ENCODE measurements at regions not wholly inside any gene's neighbourhood (a gene's known extent, or its start where the extent isn't known, plus 50 kb on each side); places are given as distances from the start of the nearest gene placed in this dataset.

DNA sequence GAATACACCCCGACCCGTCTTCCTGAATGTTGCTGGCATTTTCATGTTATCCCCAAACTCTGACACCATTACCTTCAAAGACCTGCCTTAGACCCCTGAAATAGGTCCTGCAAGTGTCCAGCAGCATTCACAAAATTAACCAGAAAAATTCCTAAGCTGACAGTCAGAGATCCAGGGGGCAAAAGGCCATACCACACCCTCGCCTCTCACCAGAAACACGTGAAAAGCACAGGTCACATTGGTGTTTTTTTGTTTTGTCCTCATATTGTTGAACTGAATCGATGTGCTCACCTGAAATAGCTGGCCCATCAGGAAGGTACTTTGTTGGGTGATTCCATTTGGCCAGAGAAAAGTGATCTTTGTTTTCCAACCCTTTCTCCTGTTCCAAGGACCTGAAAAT is 113.1 kb upstream of the HES1 start:
- DNase-seq (ENCODE audit: low read depth in 4 of 6, low spot score in 6 of 6), result no peak
- H3K4me3 ChIP-seq (ENCODE audit: low read depth, low read length), result no peak overlapping the region
- peaks cover 4% of the 10 kb centered on the region for H3K4me1 ChIP-seq (ENCODE audit: control insufficient read depth, insufficient read depth, low read length)
- H3K27ac ChIP-seq (ENCODE audit: low read depth, low read length), result no peak overlapping the region
- no CpG with 5 or more reads among the region's 5 CpGs for WGBS (ENCODE audit: insufficient coverage)
- H3K9me3 ChIP-seq (ENCODE audit: control insufficient read depth, insufficient read depth, low read length), result no peaks in the 10 kb centered on the region
- no peaks in the 10 kb centered on the region for H3K36me3 ChIP-seq (ENCODE audit: control insufficient read depth, insufficient read depth, low read length)
- peaks cover 3% of the 10 kb centered on the region for H3K27me3 ChIP-seq (ENCODE audit: control insufficient read depth, insufficient read depth, low read length)

DNA sequence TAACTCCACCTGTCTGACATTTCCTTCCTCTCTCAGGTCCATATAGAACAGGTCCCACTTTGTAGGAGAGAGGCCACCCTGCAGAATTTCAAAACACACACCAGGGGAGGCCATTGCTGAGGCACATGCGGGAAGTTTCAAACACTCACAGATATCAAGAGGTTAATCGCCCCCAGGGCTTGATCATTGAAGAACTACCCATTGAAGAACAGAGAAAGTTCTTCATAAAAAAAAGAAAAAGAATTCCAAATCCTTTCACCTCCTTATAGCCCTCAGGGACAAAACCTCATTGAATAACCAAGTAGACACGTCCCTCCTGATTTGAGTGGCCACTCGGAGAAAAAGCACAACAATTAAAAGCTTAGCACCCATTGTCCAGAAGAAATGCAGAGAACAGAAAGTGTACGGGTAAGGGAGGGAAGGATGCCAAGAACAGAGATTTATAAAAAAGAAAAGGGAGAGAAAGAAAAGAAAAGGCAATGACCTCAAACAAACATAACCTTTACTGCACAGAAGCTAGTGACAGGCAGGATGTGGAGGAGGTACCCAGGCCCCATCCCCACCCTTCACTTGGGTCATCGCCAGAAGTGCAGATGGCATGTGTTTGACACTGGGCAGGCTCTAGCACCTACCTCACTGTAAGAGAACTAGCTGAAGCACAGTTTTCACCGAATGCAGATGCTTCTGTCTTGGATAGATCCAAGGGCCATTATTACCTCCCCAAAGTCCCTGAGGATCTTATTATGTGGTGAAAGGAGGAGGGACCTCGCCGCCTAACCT is 112.3 kb upstream of the HES1 start:
- H3K27ac ChIP-seq (ENCODE audit: low read depth, low read length), result no peak overlapping the region
- peak in 2 of 6 donors; percentile 67 to 85 for DNase-seq (ENCODE audit: low read depth in 4 of 6, low spot score in 6 of 6)
- WGBS (ENCODE audit: insufficient coverage), result no CpG with 5 or more reads among the region's 9 CpGs

DNA sequence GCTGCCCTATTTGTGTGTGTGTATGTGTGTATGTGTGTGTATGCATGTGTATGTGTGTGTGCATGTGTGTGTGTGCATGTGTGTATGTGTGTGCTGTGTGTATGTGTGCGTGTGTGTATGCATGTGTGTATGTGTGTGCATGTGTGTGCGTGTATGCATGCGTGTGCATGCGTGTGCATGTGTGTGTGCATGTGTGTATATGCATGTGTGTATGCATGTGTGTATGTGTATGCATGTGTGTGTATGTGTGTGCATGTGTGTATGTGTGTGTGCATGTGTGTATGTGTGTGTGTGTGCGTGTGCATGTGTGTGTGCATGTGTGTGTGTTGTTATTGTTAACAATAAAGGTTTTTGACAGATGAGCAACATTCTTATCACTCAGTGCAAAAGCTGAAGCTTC is 110.8 kb upstream of the HES1 start:
- Histone ChIP-seq H3K27me3 (ENCODE audit: control insufficient read depth, insufficient read depth, low read length) (peaks cover 3% of the 10 kb centered on the region), H3K27ac (ENCODE audit: low read depth, low read length) (no peak overlapping the region), H3K36me3 (ENCODE audit: control insufficient read depth, insufficient read depth, low read length) (no peaks in the 10 kb centered on the region), H3K4me3 (ENCODE audit: low read depth, low read length) (no peak overlapping the region), H3K9me3 (ENCODE audit: control insufficient read depth, insufficient read depth, low read length) (no peaks in the 10 kb centered on the region), H3K4me1 (ENCODE audit: control insufficient read depth, insufficient read depth, low read length) (no peaks in the 10 kb centered on the region)
- WGBS (ENCODE audit: insufficient coverage), result no CpG with 5 or more reads among the region's 5 CpGs
- no peak for DNase-seq (ENCODE audit: low read depth in 4 of 6, low spot score in 6 of 6)

More for the DNA sequence above, 112.3 kb upstream of the HES1 start:
- Histone ChIP-seq H3K4me1 (ENCODE audit: control insufficient read depth, insufficient read depth, low read length) (peaks cover 4% of the 10 kb centered on the region), H3K36me3 (ENCODE audit: control insufficient read depth, insufficient read depth, low read length) (no peaks in the 10 kb centered on the region), H3K27me3 (ENCODE audit: control insufficient read depth, insufficient read depth, low read length) (peaks cover 3% of the 10 kb centered on the region), H3K9me3 (ENCODE audit: control insufficient read depth, insufficient read depth, low read length) (no peaks in the 10 kb centered on the region), H3K4me3 (ENCODE audit: low read depth, low read length) (no peak overlapping the region)

DNA sequence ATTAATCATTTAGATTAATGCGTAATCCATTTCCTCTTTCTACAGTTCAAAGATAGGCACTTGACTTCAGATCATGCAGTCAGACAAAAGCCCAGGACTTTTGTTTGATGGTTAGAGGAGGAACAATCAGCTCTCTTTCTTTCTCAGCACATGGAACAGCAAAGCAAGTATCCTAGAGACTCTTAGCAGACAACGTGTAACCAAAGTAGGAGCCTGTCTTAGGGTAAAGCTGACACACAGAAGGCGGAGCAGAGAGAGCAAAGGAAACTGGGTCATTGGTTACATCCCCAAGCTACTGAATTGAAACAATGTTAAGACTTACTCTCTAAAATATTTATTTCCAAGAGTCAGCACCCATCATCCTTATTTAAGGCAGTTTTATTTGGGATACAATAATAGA is 110.0 kb upstream of the HES1 start:
- 68% methylated on average over 2 of the region's 3 CpGs for WGBS (ENCODE audit: insufficient coverage)

DNA sequence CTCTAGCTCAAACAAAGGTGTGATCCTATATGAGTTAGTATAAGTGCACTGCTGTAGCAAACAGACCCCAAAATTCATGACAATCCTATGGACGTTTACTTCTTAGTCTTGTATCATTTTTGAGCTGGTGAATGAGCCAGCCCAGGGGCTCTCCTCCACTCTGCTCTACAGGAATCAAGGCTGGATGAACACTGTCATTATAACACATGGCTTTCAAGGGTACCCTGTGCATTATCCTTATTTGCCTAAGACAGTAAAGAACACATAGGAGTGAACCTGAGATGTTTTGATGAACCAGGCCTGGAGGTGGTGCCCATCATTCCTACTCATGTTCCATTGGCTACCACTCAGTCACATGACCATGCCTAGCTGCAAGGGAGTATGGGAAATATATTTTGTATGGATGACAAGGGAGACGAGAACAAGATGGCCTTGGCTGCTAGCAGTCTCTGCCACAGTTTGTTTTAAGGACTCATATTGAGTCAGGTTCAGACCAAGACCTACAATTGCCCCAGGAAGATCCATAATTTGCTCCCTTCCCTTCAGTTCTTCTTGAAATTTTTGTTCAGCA is 107.4 kb upstream of the HES1 start:
- Histone ChIP-seq H3K36me3 (ENCODE audit: control insufficient read depth, insufficient read depth, low read length) (no peaks in the 10 kb centered on the region), H3K4me3 (ENCODE audit: low read depth, low read length) (no peak overlapping the region), H3K9me3 (ENCODE audit: control insufficient read depth, insufficient read depth, low read length) (no peaks in the 10 kb centered on the region), H3K27me3 (ENCODE audit: control insufficient read depth, insufficient read depth, low read length) (no peaks in the 10 kb centered on the region), H3K4me1 (ENCODE audit: control insufficient read depth, insufficient read depth, low read length) (peaks cover 13% of the 10 kb centered on the region), H3K27ac (ENCODE audit: low read depth, low read length) (no peak overlapping the region)
- WGBS (ENCODE audit: insufficient coverage), result 100% methylated on average over 1 of the region's 2 CpGs
- no peak for DNase-seq (ENCODE audit: low read depth in 4 of 6, low spot score in 6 of 6)

More for the DNA sequence above, 110.0 kb upstream of the HES1 start:
- no peak overlapping the region for H3K4me3 ChIP-seq (ENCODE audit: low read depth, low read length)
- H3K4me1 ChIP-seq (ENCODE audit: control insufficient read depth, insufficient read depth, low read length), result no peaks in the 10 kb centered on the region
- DNase-seq (ENCODE audit: low read depth in 4 of 6, low spot score in 6 of 6), result no peak
- no peaks in the 10 kb centered on the region for H3K36me3 ChIP-seq (ENCODE audit: control insufficient read depth, insufficient read depth, low read length)
- peaks cover 1% of the 10 kb centered on the region for H3K27me3 ChIP-seq (ENCODE audit: control insufficient read depth, insufficient read depth, low read length)
- no peaks in the 10 kb centered on the region for H3K9me3 ChIP-seq (ENCODE audit: control insufficient read depth, insufficient read depth, low read length)
- no peak overlapping the region for H3K27ac ChIP-seq (ENCODE audit: low read depth, low read length)

DNA sequence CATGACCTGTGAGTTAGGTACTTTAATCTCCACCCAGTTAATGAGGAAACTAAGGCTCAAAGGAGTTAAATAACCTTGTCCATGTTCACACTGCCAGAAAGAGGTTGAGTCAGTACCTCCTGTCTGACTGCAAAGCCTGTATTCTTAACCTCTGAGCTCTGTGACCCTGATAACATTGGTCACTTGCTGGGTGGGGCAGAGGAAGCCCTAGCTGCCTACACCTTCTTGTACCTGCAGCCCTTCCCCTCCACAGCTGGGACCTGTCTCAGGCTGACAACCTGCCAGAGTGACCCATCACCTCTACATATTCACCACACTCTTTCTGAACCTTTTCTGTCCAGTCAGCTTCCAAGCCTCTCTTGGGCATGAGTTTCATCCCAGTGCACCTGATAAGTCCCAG is 106.1 kb upstream of the HES1 start:
- no peak for DNase-seq (ENCODE audit: low read depth in 4 of 6, low spot score in 6 of 6)
- H3K9me3 ChIP-seq (ENCODE audit: control insufficient read depth, insufficient read depth, low read length), result no peaks in the 10 kb centered on the region
- H3K4me1 ChIP-seq (ENCODE audit: control insufficient read depth, insufficient read depth, low read length), result peaks cover 18% of the 10 kb centered on the region
- no peaks in the 10 kb centered on the region for H3K36me3 ChIP-seq (ENCODE audit: control insufficient read depth, insufficient read depth, low read length)
- no peak overlapping the region for H3K27ac ChIP-seq (ENCODE audit: low read depth, low read length)
- H3K4me3 ChIP-seq (ENCODE audit: low read depth, low read length), result no peak overlapping the region
- H3K27me3 ChIP-seq (ENCODE audit: control insufficient read depth, insufficient read depth, low read length), result no peaks in the 10 kb centered on the region

DNA sequence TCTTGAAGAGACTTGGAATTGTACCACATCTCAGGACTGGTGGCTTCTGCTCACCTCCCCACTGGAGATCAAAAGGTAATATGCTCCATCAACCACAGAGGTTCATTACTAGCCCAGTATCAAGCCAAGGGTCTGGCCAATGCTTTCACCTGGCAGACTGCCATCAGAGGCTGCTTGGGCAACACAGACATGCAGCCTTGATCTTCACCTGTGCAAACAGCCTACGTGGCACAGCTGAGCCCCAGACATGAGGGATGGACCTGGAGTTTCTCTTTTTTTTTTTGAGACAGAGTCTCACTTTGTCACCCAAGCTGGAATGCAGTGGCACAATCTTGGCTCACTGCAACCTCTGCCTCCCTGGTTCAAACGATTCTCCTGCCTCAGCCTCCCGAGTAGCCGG is 105.6 kb upstream of the HES1 start:
- Histone ChIP-seq H3K36me3 (ENCODE audit: control insufficient read depth, insufficient read depth, low read length) (no peaks in the 10 kb centered on the region), H3K27me3 (ENCODE audit: control insufficient read depth, insufficient read depth, low read length) (no peaks in the 10 kb centered on the region), H3K4me1 (ENCODE audit: control insufficient read depth, insufficient read depth, low read length) (peaks cover 18% of the 10 kb centered on the region), H3K4me3 (ENCODE audit: low read depth, low read length) (no peak overlapping the region), H3K9me3 (ENCODE audit: control insufficient read depth, insufficient read depth, low read length) (no peaks in the 10 kb centered on the region), H3K27ac (ENCODE audit: low read depth, low read length) (no peak overlapping the region)
- WGBS (ENCODE audit: insufficient coverage), result 70% methylated on average over 1 of the region's 4 CpGs
- no peak for DNase-seq (ENCODE audit: low read depth in 4 of 6, low spot score in 6 of 6)

DNA sequence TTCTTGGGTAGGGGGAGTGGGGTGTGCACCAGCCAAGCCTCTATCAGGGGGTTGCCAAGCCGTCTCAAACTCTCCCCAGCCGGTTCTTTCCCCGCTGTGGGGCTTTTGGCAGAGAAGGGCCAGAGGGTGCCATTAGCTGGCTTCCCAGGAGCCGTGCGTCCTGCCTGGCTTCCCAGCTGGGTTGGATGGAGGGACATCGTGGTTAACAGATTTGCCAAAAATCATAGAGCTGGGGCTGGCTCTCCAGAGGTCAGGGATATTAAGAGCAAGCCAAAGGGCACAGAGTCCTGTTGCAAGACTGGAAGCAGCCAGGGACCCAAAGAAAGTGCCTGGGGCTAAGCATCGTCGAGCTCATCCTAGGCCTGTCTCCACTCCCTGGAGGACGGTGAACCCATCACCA is 104.6 kb upstream of the HES1 start:
- no peak overlapping the region for H3K4me3 ChIP-seq (ENCODE audit: low read depth, low read length)
- no peaks in the 10 kb centered on the region for H3K36me3 ChIP-seq (ENCODE audit: control insufficient read depth, insufficient read depth, low read length)
- peaks cover 18% of the 10 kb centered on the region for H3K4me1 ChIP-seq (ENCODE audit: control insufficient read depth, insufficient read depth, low read length)
- 92% methylated on average over 7 of the region's 9 CpGs for WGBS (ENCODE audit: insufficient coverage)
- H3K9me3 ChIP-seq (ENCODE audit: control insufficient read depth, insufficient read depth, low read length), result no peaks in the 10 kb centered on the region
- no peaks in the 10 kb centered on the region for H3K27me3 ChIP-seq (ENCODE audit: control insufficient read depth, insufficient read depth, low read length)
- DNase-seq (ENCODE audit: low read depth in 4 of 6, low spot score in 6 of 6), result no peak
- H3K27ac ChIP-seq (ENCODE audit: low read depth, low read length), result no peak overlapping the region

DNA sequence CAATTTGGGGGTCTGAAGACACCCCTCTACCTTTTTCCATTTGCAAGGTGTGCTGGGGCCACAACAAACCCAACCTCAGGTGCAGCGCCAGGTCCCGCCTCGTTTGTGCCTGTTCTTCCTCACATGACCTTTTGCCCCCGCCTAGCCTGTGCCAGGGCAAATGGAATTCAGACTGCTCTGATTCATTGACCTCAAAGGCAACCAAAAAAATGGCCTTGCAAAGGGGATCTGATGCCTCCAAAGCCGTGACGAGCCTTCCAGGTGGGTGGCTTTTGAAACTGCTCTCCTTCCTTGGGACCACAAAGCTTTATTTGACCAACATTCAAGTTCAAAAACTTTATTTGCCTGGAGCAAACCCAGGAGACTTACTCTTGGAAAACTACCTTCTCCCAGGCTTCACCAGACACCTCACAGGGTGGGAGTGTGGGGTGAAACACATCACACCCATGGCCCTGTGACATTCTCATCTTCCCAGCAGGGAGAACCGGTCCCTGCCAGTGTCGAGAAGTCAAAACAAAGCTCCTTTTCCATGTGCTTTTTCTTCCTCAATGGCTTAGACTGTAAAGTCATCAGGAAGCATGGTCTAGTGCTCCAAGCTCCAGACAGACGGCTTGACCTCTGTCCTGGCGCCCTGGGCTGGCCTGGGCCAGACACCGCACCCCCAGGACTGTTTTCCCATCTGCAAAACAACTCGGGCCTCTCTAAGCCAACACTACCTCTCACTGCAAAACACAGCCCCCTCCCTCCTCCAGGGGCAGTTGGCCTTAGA is 103.9 kb upstream of the HES1 start:
- Histone ChIP-seq H3K4me3 (ENCODE audit: low read depth, low read length) (no peak overlapping the region), H3K9me3 (ENCODE audit: control insufficient read depth, insufficient read depth, low read length) (no peaks in the 10 kb centered on the region), H3K27me3 (ENCODE audit: control insufficient read depth, insufficient read depth, low read length) (no peaks in the 10 kb centered on the region), H3K4me1 (ENCODE audit: control insufficient read depth, insufficient read depth, low read length) (peaks cover 18% of the 10 kb centered on the region), H3K27ac (ENCODE audit: low read depth, low read length) (no peak overlapping the region), H3K36me3 (ENCODE audit: control insufficient read depth, insufficient read depth, low read length) (no peaks in the 10 kb centered on the region)
- WGBS (ENCODE audit: insufficient coverage), result 85% methylated on average over 10 of the region's 12 CpGs
- DNase-seq (ENCODE audit: low read depth in 4 of 6, low spot score in 6 of 6), result no peak
